Activated CD8-positive, alpha-beta memory T cell treated with anti-CD3 and anti-CD28 coated beads, Interleukin-2, amount 50 U/mL, for 4 hours (primary cell): ENCODE measurements at regions not wholly inside any gene's neighbourhood (a gene's known extent, or its start where the extent isn't known, plus 50 kb on each side); places are given as distances from the start of the nearest gene placed in this dataset.

Experiments
- DNase-seq: peaks from one replicate; pipeline ENCODE4 v3.0.0-alpha.2; 2020

GRCh38 chr11:134481933-134482527, 70.0 kb upstream of the B3GAT1 start:
- no peak for DNase-seq

- DNase-seq: no peak
Observed at GRCh38 chr11:134481135-134481534, 69.1 kb upstream of the B3GAT1 start.

GRCh38 chr11:134480136-134480712, 68.2 kb upstream of the B3GAT1 start:
- DNase-seq: no peak

- no peak for DNase-seq
Observed at GRCh38 chr11:134479206-134480135, 67.4 kb upstream of the B3GAT1 start.

GRCh38 chr11:134478611-134479010, 66.6 kb upstream of the B3GAT1 start:
- DNase-seq: no peak

- no peak for DNase-seq
Observed at GRCh38 chr11:134478176-134478575, 66.1 kb upstream of the B3GAT1 start.

GRCh38 chr11:134477486-134477885, 65.4 kb upstream of the B3GAT1 start:
- no peak for DNase-seq

GRCh38 chr11:134476435-134477021, 64.5 kb upstream of the B3GAT1 start:
- DNase-seq: no peak

GRCh38 chr11:134475951-134476350, 63.9 kb upstream of the B3GAT1 start:
- DNase-seq: no peak

GRCh38 chr11:134474942-134475341, 62.9 kb upstream of the B3GAT1 start:
- no peak for DNase-seq

- DNase-seq: no peak
Observed at GRCh38 chr11:134474070-134474860, 62.2 kb upstream of the B3GAT1 start.

GRCh38 chr11:134471716-134472455, 59.8 kb upstream of the B3GAT1 start:
- DNase-seq: no peak

GRCh38 chr11:134471087-134471715, 59.2 kb upstream of the B3GAT1 start:
- DNase-seq: no peak

- DNase-seq: no peak
Observed at GRCh38 chr11:134470238-134470637, 58.2 kb upstream of the B3GAT1 start.

GRCh38 chr11:134469627-134470026, 57.6 kb upstream of the B3GAT1 start:
- DNase-seq: no peak

- no peak for DNase-seq
Observed at GRCh38 chr11:134468796-134469195, 56.8 kb upstream of the B3GAT1 start.

GRCh38 chr11:134468081-134468668, 56.1 kb upstream of the B3GAT1 start:
- DNase-seq: no peak

- DNase-seq: no peak
Observed at GRCh38 chr11:134466610-134467567, 54.8 kb upstream of the B3GAT1 start.

GRCh38 chr11:134466156-134466555, 54.1 kb upstream of the B3GAT1 start:
- no peak for DNase-seq
